Stimulated activated memory B cell treated with anti-CD40 and anti-IgM and Interleukin-4, amounts not matched to agents 10 μg/mL and 1 μg/mL and 100 μg/mL, for 72 hours (primary cell): ENCODE measurements at regions not wholly inside any gene's neighbourhood (a gene's known extent, or its start where the extent isn't known, plus 50 kb on each side); places are given as distances from the start of the nearest gene placed in this dataset.

Source experiments
- ATAC-seq: fragments of 150-1000 bp; cut with Tn5 transposase; 2 replicates; pipeline ENCODE4 v1.10.0; 2021
- H3K27ac Mint-ChIP-seq: one replicate; pipeline ENCODE4 v1.8.0; 2022; ENCODE audit warnings: mild to moderate bottlenecking, mixed read lengths
- H3K27me3 Mint-ChIP-seq: one replicate; pipeline ENCODE4 v1.8.0; 2022; ENCODE audit warnings: mixed read lengths
- H3K36me3 Mint-ChIP-seq: one replicate; pipeline ENCODE4 v1.8.0; 2022; ENCODE audit warnings: mixed read lengths
- H3K4me1 Mint-ChIP-seq: one replicate; pipeline ENCODE4 v1.8.0; 2022; ENCODE audit warnings: mixed read lengths
- H3K4me3 Mint-ChIP-seq: one replicate; pipeline ENCODE4 v1.8.0; 2022; ENCODE audit warnings: mild to moderate bottlenecking, moderate library complexity, mixed read lengths
- H3K9me3 Mint-ChIP-seq: one replicate; pipeline ENCODE4 v1.8.0; 2022; ENCODE audit warnings: mixed read lengths

DNA sequence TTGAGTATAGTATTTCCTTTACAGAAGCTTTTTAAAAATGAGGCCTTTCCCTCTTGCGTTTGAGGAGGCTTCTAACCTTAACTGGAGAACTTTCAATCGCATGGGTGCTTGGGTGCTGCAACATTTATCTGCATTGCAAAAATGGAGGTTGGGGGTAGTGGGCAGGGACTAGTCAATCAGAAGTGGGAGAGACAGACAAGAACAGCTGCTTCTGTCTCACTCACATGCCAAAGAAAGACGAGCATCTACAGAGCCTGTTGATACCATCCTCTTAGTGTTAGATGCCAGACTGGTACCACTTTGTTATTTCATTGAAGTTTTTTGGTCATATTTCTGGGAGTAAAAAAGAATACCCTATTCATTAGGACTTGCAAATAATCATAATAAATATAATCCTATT is 1292.2 kb downstream of the UQCRFS1 start:
- Mint-ChIP-seq H3K36me3 (no peaks in the 10 kb centered on the region), H3K9me3 (no peaks in the 10 kb centered on the region), H3K4me1 (no peaks in the 10 kb centered on the region), H3K4me3 (no peak overlapping the region), H3K27me3 (no peaks in the 10 kb centered on the region), H3K27ac (no peak overlapping the region)
- no peak for ATAC-seq

DNA sequence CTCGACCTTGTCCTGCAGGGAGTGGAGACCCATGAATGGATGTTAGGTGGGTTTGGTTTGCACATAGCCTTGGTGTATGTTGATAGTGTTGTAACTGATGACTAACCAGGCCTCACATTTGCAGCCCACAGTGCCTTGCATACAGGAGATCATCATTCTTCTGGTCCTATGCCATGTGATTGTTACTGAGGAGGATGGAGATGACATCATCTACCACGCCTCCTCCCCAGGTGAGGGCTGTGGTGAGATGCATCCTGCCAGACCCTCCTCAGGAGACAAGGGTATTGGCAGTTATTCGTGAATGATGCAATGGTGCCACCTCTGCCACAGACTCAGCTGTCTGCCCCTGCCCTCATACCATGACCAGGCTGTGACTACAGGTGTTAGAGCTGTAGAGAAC is 1294.1 kb downstream of the UQCRFS1 start:
- no peaks in the 10 kb centered on the region for H3K9me3 Mint-ChIP-seq
- H3K27me3 Mint-ChIP-seq = no peaks in the 10 kb centered on the region
- peak; percentile 32 for ATAC-seq
- no peaks in the 10 kb centered on the region for H3K36me3 Mint-ChIP-seq
- H3K4me3 Mint-ChIP-seq = no peak overlapping the region
- no peak overlapping the region for H3K27ac Mint-ChIP-seq
- no peaks in the 10 kb centered on the region for H3K4me1 Mint-ChIP-seq

DNA sequence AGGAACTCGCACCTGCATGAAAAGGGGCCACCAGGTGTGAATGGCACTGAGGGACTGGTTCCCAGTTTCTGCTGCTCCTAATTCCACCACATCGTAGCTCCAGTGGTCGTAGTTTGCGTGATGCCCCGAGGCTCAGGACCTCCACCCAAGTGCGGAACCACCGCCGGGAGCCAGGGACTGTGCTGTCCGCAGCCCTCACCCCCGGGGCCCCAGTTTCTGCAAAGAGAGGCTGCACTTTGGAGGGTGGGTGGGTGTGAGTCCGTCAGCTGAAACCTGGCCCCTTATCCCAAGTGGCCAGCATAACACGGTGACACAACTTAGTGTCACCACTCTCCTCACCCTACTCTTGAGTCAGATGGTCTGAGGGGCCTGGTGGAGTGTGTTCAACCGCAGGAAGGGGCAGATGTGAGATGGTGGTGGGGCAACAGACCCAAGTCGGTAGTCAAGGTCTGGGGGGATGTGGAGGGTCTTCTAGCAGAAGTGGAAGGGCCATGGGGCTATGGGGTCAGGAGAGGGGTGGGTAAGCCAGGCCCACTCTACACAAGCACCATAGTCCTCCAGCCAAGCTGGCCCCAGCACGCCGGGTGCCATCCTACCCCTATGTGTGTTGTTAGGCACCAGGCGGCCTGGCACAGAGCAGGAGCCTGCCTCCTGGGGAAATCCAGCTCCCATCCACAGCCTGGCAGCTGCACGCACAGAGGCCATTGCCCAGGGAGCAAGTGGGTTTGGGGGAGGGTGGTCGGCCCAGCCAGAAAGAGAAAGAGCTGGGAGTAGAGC is 1301.6 kb downstream of the UQCRFS1 start:
- Mint-ChIP-seq H3K4me1 (no peaks in the 10 kb centered on the region), H3K27ac (no peak overlapping the region), H3K9me3 (peaks cover 3% of the 10 kb centered on the region), H3K27me3 (no peaks in the 10 kb centered on the region), H3K4me3 (no peak overlapping the region), H3K36me3 (no peaks in the 10 kb centered on the region)
- peak; percentile 6 for ATAC-seq

DNA sequence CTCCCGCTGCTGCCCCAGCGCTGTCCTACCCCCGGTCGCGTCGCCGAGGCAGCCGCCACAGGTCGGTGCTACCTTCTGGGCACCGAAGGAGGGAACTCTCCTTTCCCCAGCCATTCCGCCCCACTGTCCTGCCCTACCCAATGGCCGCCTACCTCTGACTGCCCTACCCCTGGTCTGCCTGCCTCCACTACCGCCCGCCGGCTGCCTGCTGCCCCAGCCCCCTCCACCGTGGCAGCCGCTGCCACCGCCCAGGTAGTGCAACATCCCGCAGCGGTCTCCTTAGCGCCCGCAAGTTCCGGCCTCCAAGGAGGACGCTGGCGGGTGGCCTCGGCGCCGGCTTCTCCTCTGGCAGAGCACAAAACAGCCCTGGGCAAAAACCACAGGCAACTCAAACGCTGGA is 1303.1 kb downstream of the UQCRFS1 start:
- Mint-ChIP-seq H3K27me3 (no peaks in the 10 kb centered on the region), H3K4me1 (no peaks in the 10 kb centered on the region), H3K4me3 (no peak overlapping the region), H3K27ac (no peak overlapping the region), H3K9me3 (peaks cover 3% of the 10 kb centered on the region), H3K36me3 (no peaks in the 10 kb centered on the region)
- peak; percentile 2 for ATAC-seq

DNA sequence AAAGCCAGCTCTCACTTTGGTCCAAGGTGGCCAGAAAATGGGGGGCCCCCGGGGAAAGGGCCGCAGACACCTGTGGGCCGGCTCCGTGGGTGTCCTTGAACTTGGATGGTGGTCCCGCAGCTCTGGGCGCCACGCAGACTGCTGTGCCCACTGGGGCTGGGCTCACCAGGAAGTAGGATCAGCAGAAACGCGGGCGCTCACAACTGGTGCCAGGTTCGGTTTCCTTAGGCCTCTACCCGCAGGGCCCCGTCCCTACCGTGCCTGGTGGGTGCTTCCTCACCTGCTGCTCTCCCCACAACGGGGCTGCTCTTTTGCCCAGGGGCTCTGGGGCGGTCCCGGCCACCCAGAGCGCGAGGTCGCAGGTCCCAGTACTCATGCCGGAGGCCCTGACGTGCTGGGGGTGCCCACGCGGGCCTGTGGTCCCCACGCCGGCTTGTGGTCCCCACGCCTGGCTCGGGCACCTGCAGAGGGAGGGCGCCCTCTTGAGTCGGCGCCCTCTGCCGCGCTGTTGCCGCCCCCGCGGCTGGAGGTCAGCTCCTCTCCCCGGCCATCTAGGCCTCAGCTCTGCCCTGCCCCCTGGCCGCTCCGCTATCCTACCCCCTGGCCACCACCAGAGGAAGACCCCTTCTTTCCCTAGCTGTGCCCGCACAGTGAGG is 1303.6 kb downstream of the UQCRFS1 start:
- Mint-ChIP-seq H3K4me3 (no peak overlapping the region), H3K27me3 (no peaks in the 10 kb centered on the region), H3K36me3 (no peaks in the 10 kb centered on the region), H3K4me1 (no peaks in the 10 kb centered on the region), H3K27ac (no peak overlapping the region), H3K9me3 (peaks cover 3% of the 10 kb centered on the region)
- peak; percentile 25 for ATAC-seq

DNA sequence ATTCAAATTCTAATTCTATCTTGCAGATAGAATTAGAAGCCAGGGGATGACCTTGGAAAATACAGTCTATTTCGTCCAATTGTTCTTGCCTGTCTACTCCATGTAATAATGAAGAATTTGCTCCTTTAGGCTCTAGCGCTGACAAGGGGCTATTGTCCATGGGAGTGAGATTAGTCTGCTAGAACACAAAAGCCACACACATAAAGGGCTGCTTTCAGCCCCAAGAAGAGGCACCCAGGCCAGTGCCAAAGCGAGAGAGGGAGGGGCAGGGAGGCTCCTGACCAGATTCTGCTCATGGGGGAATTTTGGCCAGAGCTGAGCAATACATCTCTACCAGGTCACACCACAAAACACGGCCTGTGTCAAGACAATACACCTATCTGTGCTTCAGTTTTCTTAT is 1306.9 kb downstream of the UQCRFS1 start:
- no peak overlapping the region for H3K4me3 Mint-ChIP-seq
- H3K4me1 Mint-ChIP-seq = no peaks in the 10 kb centered on the region
- ATAC-seq = no peak
- peaks cover 3% of the 10 kb centered on the region for H3K9me3 Mint-ChIP-seq
- no peaks in the 10 kb centered on the region for H3K27me3 Mint-ChIP-seq
- H3K27ac Mint-ChIP-seq = no peak overlapping the region
- H3K36me3 Mint-ChIP-seq = no peaks in the 10 kb centered on the region

DNA sequence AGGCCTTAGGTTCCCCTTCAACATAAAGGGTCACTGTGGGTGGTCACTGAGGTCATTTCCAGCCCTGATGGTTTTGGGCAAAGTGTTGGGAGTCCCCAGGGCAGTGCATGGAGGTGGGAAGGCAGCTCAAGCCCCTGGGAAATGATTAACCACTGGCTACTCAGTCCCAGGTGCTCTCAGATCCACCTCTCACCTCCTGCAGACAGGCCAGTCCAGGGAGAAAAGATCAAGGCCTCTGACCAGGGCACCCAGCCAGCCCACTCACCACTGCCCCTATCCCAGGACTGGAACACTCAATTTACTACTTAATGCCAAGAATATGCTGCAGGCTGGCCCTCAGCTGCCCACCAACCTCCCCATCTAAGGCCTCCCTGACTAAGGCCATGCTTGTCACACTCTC is 1307.9 kb downstream of the UQCRFS1 start:
- H3K27me3 Mint-ChIP-seq = no peaks in the 10 kb centered on the region
- no peak overlapping the region for H3K27ac Mint-ChIP-seq
- H3K4me1 Mint-ChIP-seq = no peaks in the 10 kb centered on the region
- no peak for ATAC-seq
- no peak overlapping the region for H3K4me3 Mint-ChIP-seq
- H3K36me3 Mint-ChIP-seq = no peaks in the 10 kb centered on the region
- H3K9me3 Mint-ChIP-seq = no peaks in the 10 kb centered on the region

DNA sequence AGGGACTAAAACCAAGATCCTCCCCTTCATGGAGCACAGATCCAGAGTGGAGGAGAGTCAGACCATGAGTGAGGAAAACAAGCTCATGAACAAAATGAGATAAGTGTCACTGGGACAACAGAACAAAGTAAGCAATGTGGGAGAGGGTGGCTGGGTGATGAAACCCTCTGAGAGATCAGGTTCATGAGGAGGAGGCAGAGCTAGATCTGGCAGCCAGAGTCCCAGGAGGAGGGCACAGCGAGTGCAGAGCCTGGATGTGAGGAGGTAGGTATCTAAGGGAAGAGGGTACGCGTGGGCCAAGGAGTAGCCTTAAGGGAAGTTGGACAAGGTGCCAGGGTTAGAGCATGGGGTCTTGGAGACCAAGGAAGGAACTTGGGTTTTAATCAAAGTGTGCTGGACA is 1311.9 kb downstream of the UQCRFS1 start:
- no peak overlapping the region for H3K4me3 Mint-ChIP-seq
- no peak overlapping the region for H3K27ac Mint-ChIP-seq
- no peaks in the 10 kb centered on the region for H3K9me3 Mint-ChIP-seq
- H3K27me3 Mint-ChIP-seq = no peaks in the 10 kb centered on the region
- no peak for ATAC-seq
- no peaks in the 10 kb centered on the region for H3K36me3 Mint-ChIP-seq
- H3K4me1 Mint-ChIP-seq = no peaks in the 10 kb centered on the region

DNA sequence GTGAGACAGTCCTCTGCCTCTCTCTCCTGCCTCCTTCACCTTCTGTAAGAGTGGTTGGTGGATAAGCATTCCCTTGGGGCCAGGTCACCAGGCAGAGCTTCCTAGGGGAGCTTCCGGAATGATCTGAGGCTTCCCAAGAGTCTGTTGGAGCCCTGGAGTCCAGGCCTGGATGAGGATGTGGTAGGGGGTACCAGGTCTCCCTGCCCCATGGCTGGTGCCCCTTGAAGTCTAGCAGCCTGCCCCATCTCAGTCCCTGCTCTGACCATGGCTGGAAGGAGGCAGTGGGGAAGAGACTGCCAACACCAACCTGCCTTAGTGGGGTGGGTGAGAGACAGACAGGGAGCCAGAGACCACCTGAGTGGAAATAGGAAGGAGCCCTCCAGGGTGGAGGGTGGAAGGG is 1316.9 kb downstream of the UQCRFS1 start:
- Mint-ChIP-seq H3K4me3 (no peak overlapping the region), H3K27ac (no peak overlapping the region), H3K4me1 (no peaks in the 10 kb centered on the region), H3K27me3 (no peaks in the 10 kb centered on the region), H3K9me3 (no peaks in the 10 kb centered on the region), H3K36me3 (no peaks in the 10 kb centered on the region)
- no peak for ATAC-seq

DNA sequence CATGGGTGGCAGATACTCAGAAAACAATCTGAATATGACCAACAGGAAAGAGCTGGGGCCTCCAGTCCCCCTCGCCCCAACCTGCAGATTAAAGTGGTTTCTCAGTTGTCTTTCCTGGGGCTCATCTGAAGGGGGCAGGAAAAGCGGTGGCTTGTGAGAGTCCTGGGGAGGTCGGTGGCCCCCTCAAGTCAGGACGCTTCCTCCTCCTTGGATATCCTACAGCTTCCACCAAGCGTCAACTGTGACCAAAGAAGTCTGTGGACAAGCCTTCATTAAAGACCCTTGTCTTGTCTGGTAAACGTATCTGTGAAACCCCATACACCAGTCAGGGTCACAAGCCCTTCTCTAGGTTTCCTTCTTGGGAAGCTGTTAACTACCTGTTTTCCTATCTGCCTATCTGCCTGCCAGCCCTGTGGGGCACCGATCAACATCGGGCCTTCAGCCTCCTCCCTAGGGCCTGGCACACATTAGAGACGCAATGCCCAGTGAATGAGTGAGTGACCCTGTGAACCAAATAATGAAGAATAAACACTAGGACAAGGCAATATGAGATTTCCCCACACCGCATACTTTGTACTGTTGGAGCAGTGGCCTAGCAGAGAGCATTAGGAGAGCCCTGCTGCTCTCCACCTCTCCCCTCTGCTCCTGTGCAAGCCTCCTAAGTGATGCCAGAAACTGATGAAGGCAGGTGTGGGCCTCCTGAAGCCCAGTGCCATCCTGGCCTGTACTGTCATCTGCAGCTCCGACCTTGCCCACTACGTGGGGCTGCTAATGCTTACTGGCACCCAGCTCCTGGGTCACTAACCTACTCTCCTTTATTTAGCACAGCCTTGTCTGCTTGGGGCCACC is 1317.8 kb downstream of the UQCRFS1 start:
- no peaks in the 10 kb centered on the region for H3K4me1 Mint-ChIP-seq
- ATAC-seq = no peak
- H3K4me3 Mint-ChIP-seq = no peak overlapping the region
- H3K9me3 Mint-ChIP-seq = no peaks in the 10 kb centered on the region
- H3K27ac Mint-ChIP-seq = no peak overlapping the region
- H3K27me3 Mint-ChIP-seq = no peaks in the 10 kb centered on the region
- no peaks in the 10 kb centered on the region for H3K36me3 Mint-ChIP-seq

DNA sequence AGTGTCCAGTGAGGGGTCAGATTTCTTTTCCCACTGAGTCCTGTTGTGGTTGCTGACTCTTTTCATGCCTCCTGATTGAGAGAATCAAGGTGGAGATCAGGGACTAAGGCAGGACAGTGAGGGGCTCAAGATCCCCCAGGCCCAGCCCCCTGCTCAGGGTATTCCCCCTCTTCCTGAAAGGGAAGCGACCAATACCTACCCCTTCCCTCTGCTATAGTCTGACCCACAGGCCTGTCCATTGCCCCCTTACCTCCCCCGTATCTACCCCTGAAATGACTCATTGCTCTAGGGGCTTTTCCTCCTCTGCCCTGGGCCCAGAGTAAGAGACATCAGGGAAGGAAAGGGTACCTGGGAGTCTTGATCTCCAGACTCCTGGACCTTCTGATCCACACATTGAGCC is 1320.5 kb downstream of the UQCRFS1 start:
- no peaks in the 10 kb centered on the region for H3K27me3 Mint-ChIP-seq
- no peaks in the 10 kb centered on the region for H3K36me3 Mint-ChIP-seq
- H3K4me3 Mint-ChIP-seq = no peak overlapping the region
- H3K4me1 Mint-ChIP-seq = no peaks in the 10 kb centered on the region
- H3K27ac Mint-ChIP-seq = no peak overlapping the region
- H3K9me3 Mint-ChIP-seq = no peaks in the 10 kb centered on the region
- ATAC-seq = no peak

DNA sequence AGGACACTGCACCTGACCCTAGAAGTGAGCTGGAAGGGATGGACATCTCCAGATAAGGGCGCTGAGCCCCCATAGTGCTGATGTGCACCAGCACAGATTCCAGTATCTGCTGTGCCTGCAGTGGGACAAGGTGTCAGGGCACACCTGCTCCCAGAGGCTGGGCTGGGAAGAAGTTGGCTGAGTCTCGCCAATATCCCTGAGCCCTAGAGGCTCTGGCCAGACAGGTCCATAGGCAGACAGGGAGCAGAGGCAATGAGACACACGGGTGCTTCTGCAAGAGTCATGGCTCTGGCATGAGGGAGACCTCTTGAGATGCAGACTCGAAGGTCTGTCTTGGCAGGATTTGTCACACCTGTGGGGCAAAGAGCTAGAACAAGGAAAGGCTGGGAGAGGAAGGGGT is 1321.5 kb downstream of the UQCRFS1 start:
- H3K36me3 Mint-ChIP-seq = no peaks in the 10 kb centered on the region
- no peak overlapping the region for H3K4me3 Mint-ChIP-seq
- no peak for ATAC-seq
- no peak overlapping the region for H3K27ac Mint-ChIP-seq
- no peaks in the 10 kb centered on the region for H3K4me1 Mint-ChIP-seq
- peaks cover 5% of the 10 kb centered on the region for H3K9me3 Mint-ChIP-seq
- no peaks in the 10 kb centered on the region for H3K27me3 Mint-ChIP-seq

DNA sequence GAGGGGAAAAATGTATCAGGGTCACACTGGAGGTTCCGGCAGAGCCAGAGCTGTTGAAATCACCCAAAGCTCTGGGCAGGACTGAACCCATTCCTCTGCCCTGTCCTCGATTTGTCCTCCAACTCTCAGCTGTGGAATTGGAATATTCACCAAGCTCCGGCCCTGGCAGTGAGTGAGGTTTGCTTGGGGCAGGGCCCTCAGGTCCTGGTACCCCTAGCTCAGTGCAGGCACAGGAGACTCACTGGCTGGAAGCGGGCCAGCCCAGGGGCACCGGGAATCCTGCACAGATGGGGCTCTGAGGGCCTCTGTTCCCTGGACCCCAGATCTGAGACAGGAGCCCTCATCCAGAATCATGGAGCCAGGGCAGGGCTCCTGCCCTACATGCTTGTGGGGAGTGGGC is 1322.3 kb downstream of the UQCRFS1 start:
- Mint-ChIP-seq H3K27me3 (no peaks in the 10 kb centered on the region), H3K4me3 (no peak overlapping the region), H3K27ac (no peak overlapping the region), H3K4me1 (no peaks in the 10 kb centered on the region), H3K36me3 (no peaks in the 10 kb centered on the region), H3K9me3 (peaks cover 5% of the 10 kb centered on the region)
- ATAC-seq = no peak

DNA sequence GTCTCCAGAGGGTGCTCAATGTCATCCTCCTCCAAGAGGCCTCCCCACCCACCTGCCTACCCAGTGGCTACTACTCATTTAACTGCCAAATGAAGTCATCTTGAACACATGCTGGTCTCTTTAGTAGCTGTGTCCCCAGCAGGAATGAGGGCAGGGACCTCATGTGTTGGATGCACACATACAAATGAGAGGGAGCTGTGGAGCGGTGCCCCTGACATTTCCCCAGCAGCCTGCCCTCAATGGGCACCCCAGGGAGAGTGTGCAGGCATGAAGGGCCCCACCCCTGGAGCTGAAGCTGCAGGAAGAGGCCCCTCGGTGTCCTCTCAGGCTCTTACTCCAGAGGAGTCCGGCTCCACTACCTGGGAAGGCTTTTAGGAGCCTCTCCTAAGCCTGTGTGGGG is 1322.7 kb downstream of the UQCRFS1 start:
- no peak for ATAC-seq
- H3K9me3 Mint-ChIP-seq = peaks cover 5% of the 10 kb centered on the region
- no peak overlapping the region for H3K27ac Mint-ChIP-seq
- no peaks in the 10 kb centered on the region for H3K4me1 Mint-ChIP-seq
- H3K4me3 Mint-ChIP-seq = no peak overlapping the region
- H3K36me3 Mint-ChIP-seq = no peaks in the 10 kb centered on the region
- no peaks in the 10 kb centered on the region for H3K27me3 Mint-ChIP-seq

DNA sequence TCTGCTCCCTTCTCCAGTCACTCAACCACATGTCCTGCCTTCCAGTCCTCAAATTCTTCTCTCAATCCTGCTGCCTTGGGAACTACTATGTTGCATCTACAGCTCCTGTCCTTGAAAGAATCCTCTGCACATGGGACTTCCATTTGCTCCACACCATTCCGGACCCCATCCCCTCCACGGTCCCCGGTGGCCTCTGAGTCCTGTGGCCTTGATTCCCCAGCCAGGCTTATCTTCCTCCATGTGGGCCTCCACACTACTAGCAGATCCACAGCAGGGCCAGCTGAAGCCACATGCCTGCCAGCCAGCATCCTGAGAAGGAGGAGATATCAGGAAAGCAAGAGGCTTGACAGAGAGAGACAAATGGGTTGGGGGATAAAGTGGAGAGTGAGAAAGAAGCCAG is 1323.8 kb downstream of the UQCRFS1 start:
- H3K27me3 Mint-ChIP-seq = no peaks in the 10 kb centered on the region
- H3K36me3 Mint-ChIP-seq = no peaks in the 10 kb centered on the region
- H3K4me3 Mint-ChIP-seq = no peak overlapping the region
- ATAC-seq = no peak
- peaks cover 5% of the 10 kb centered on the region for H3K9me3 Mint-ChIP-seq
- H3K27ac Mint-ChIP-seq = no peak overlapping the region
- H3K4me1 Mint-ChIP-seq = no peaks in the 10 kb centered on the region

DNA sequence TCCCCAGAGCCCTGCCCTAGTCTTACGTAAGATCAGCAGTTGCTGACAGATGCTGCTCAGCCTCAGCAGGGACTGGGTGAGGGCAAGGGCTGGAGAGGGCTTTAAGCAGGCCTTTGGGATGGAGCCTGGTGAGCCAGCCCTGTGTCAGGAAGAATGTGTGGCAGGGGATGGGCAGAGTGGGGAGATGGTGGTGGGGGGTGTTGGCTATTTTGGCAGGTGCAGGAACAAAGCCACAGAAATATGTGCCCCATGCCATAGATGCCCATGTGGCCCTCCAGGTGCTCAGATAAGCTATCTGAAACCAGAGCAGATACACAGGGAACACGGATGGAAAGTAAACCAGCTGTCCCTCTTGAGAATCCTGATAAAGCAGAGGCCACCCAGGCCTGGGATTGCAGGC is 1325.0 kb downstream of the UQCRFS1 start:
- no peak for ATAC-seq
- no peaks in the 10 kb centered on the region for H3K36me3 Mint-ChIP-seq
- no peaks in the 10 kb centered on the region for H3K27me3 Mint-ChIP-seq
- peaks cover 5% of the 10 kb centered on the region for H3K9me3 Mint-ChIP-seq
- no peaks in the 10 kb centered on the region for H3K4me1 Mint-ChIP-seq
- H3K4me3 Mint-ChIP-seq = no peak overlapping the region
- no peak overlapping the region for H3K27ac Mint-ChIP-seq
